A549 (cell line): ENCODE measurements at regions not wholly inside any gene's neighbourhood (a gene's known extent, or its start where the extent isn't known, plus 50 kb on each side); places are given as distances from the start of the nearest gene placed in this dataset.

Experiments used
- ATAC-seq, 2 experiments: fragments of 200-7000 bp in 1 of 2; fragments of >200 bp in 1 of 2; cut with Nextera tagmentation in 1 of 2; cut with Tn5 transposase in 1 of 2; 3 replicates each; pipeline versions ENCODE4 v1.8.0 to v1.9.1; 2018 to 2020; ENCODE audit warnings: mild to moderate bottlenecking in 1 of 2, moderate library complexity in 1 of 2
- CTCF ChIA-PET: fragments of 300-600 bp; sonication (Branson Sonifier 250); formaldehyde crosslinking; extraction: SDS; loops from one replicate; lab custom pipeline; 2021; ENCODE audit warnings: antibody characterized with exemption, inconsistent platforms; lab: Yijun Ruan, JAX
- POLR2A ChIA-PET: fragments of 350-600 bp; formaldehyde crosslinking; extraction: SDS; loops from one replicate; lab custom pipeline; 2021; ENCODE audit warnings: antibody characterized with exemption, inconsistent platforms; lab: Yijun Ruan, JAX
- DNase-seq, 2 experiments: peaks; one replicate each; pipeline versions ENCODE4 v3.0.0 to v3.0.0-alpha.2; 2011 to 2016; ENCODE audit warnings: low read depth in 1 of 2, low spot score in 1 of 2
- FAIRE-seq: peaks from 2 replicates; lab custom pipeline; 2011; peaks lifted over from hg19 to GRCh38; lab: Jason Lieb, UNC
- H3K27ac ChIP-seq, 2 experiments: fragments of >200 bp; sonication (Bioruptor Twin); formaldehyde crosslinking; 3 replicates each; pipeline ENCODE4 v1.5.1; 2016 to 2017
- H3K4me1 ChIP-seq: fragments of >200 bp; sonication (Bioruptor Twin); formaldehyde crosslinking; 3 replicates; pipeline ENCODE4 v1.6.1; 2016
- H3K4me2 ChIP-seq: fragments of >200 bp; sonication (Bioruptor Twin); formaldehyde crosslinking; 3 replicates; pipeline ENCODE4 v1.6.1; 2016
- H3K4me3 ChIP-seq: fragments of >200 bp; sonication (Bioruptor Twin); formaldehyde crosslinking; 3 replicates; pipeline ENCODE4 v1.5.1; 2016
- H3K9me3 ChIP-seq: fragments of >200 bp; sonication (Bioruptor Twin); formaldehyde crosslinking; 3 replicates; pipeline ENCODE4 v1.6.1; 2016
- CTCF ChIP-seq: fragments of >200 bp; sonication (Bioruptor Twin); formaldehyde crosslinking; IDR thresholded peaks from 3 replicates; pipeline ENCODE4 v1.5.1; 2016
- EHF ChIP-seq: fragments of 250-450 bp; sonication (Bioruptor Pico); IDR thresholded peaks from 2 replicates; pipeline ENCODE4 v1.5.0; 2020; ENCODE audit warnings: mild to moderate bottlenecking
- FOXS1 ChIP-seq: fragments of 250-450 bp; sonication (Bioruptor Pico); IDR thresholded peaks from 2 replicates; pipeline ENCODE4 v1.5.0; 2020; ENCODE audit warnings: mild to moderate bottlenecking, moderate library complexity
- HES2 ChIP-seq: fragments of >200 bp; sonication (Bioruptor Twin); formaldehyde crosslinking; IDR thresholded peaks from 2 replicates; pipeline ENCODE4 v1.6.1; 2016
- HMGXB4 ChIP-seq: fragments of 250-450 bp; sonication (Bioruptor Pico); IDR thresholded peaks from 2 replicates; pipeline ENCODE4 v1.5.0; 2021; ENCODE audit warnings: mild to moderate bottlenecking, moderate library complexity, borderline replicate concordance
- HOXB5 ChIP-seq: fragments of 250-450 bp; sonication (Bioruptor Pico); IDR thresholded peaks from 2 replicates; pipeline ENCODE4 v1.5.0; 2020; ENCODE audit warnings: mild to moderate bottlenecking, moderate library complexity
- KDM5A ChIP-seq: fragments of 200-600 bp; sonication (generic); IDR thresholded peaks from 2 replicates; pipeline ENCODE4 v1.6.1; 2016; ENCODE audit warnings: antibody characterized with exemption, mild to moderate bottlenecking
- MAZ ChIP-seq: fragments of 150-350 bp; IDR thresholded peaks from 2 replicates; pipeline ENCODE4 v1.6.1; 2014; ENCODE audit warnings: antibody characterized with exemption, low read depth, low read length, borderline replicate concordance
- MYC ChIP-seq: IDR thresholded peaks from 2 replicates; pipeline ENCODE4 v1.6.1; 2012; ENCODE audit warnings: mild to moderate bottlenecking, inconsistent platforms, low read length, improper control_type of control experiment, borderline replicate concordance
- PBX3 ChIP-seq: IDR thresholded peaks from 2 replicates; pipeline ENCODE4 v1.6.1; 2012
- PHF8 ChIP-seq: fragments of 200-600 bp; sonication (generic); IDR thresholded peaks from 2 replicates; pipeline ENCODE4 v1.6.1; 2016; ENCODE audit warnings: low read depth, mild to moderate bottlenecking, antibody characterized with exemption, moderate library complexity, borderline replicate concordance
- RAD21 ChIP-seq, 2 experiments: fragments of >200 bp in 1 of 2; sonication (Bioruptor Twin) in 1 of 2; formaldehyde crosslinking in 1 of 2; IDR thresholded peaks in 1 of 2; conservative IDR thresholded peaks in 1 of 2; 2 replicates in 1 of 2; 3 replicates in 1 of 2; pipeline ENCODE4 v1.6.1; 2012 to 2018; ENCODE audit warnings: inconsistent platforms in 1 of 2
- REST ChIP-seq: fragments of 200-600 bp; sonication (generic); IDR thresholded peaks from 2 replicates; pipeline ENCODE4 v1.6.1; 2016; ENCODE audit warnings: antibody characterized with exemption, mild to moderate bottlenecking, moderate library complexity
- RNF2 ChIP-seq: fragments of 200-600 bp; sonication (generic); IDR thresholded peaks from 2 replicates; pipeline ENCODE4 v1.6.1; 2016; ENCODE audit warnings: low read depth, mild to moderate bottlenecking, antibody characterized with exemption, moderate library complexity, borderline replicate concordance
- SMC3 ChIP-seq: fragments of >200 bp; sonication (Bioruptor Twin); formaldehyde crosslinking; IDR thresholded peaks from 3 replicates; pipeline ENCODE4 v1.6.1; 2018; ENCODE audit warnings: inconsistent platforms
- SREBF2 ChIP-seq: fragments of 450-650 bp; IDR thresholded peaks from 2 replicates; pipeline ENCODE4 v1.6.1; 2014; ENCODE audit warnings: mild to moderate bottlenecking, moderate library complexity
- ZFP36 ChIP-seq: fragments of 450-650 bp; IDR thresholded peaks from 2 replicates; pipeline ENCODE4 v1.6.1; 2014; ENCODE audit warnings: borderline replicate concordance; ENCODE audit not compliant: partially characterized antibody
- ZNF302 ChIP-seq: fragments of 250-450 bp; sonication (Bioruptor Pico); IDR thresholded peaks from 2 replicates; pipeline ENCODE4 v1.9.0; 2021; ENCODE audit warnings: inconsistent platforms, mild to moderate bottlenecking, moderate library complexity
- WGBS: methylation state at CpG from one replicate; pipeline ENCODE4 v1.1.6; 2017; ENCODE audit errors: missing lambda C conversion rate; 5-methylcytosine and 5-hydroxymethylcytosine counted together

GRCh38 chr17:69947027-69947759, 127.8 kb upstream of the KCNJ16 start (continued):
- TF ChIP-seq CTCF (no peak), RNF2 (no peak), RAD21 (conservative IDR thresholded peaks at IDR 0.05 in 1 of 2, IDR thresholded peaks at IDR 0.05 in 1 of 2) (no peak), FOXS1 (CRISPR knock-in tag) (no peak)

- CTCF ChIA-PET = no interaction called here
- FAIRE-seq = no peak
Measured at GRCh38 chr17:69948406-69948805, 126.6 kb upstream of the KCNJ16 start.

GRCh38 chr17:69949496-69949895, 125.5 kb upstream of the KCNJ16 start:
- no peak for ATAC-seq
- CTCF ChIA-PET = no interaction called here
- Histone ChIP-seq H3K4me1 (no peaks in the 10 kb centered on the region), H3K9me3 (no peaks in the 10 kb centered on the region), H3K4me2 (no peak overlapping the region), H3K27ac (no peak overlapping the region), H3K4me3 (no peak overlapping the region)
- DNase-seq = no peak
- POLR2A ChIA-PET = no interaction called here
- FAIRE-seq = no peak
- TF ChIP-seq HMGXB4 = no peak
- TF ChIP-seq HOXB5 (CRISPR knock-in tag) = no peak
- no peak for TF ChIP-seq RNF2
- TF ChIP-seq HES2 = no peak
- TF ChIP-seq REST = no peak
- TF ChIP-seq MAZ = no peak
- TF ChIP-seq EHF (CRISPR knock-in tag) = no peak
- TF ChIP-seq PHF8 = no peak
- TF ChIP-seq ZFP36 = no peak
- TF ChIP-seq MYC = no peak
- TF ChIP-seq FOXS1 (CRISPR knock-in tag) = no peak

More at GRCh38 chr17:69948406-69948805, 126.6 kb upstream of the KCNJ16 start:
- Histone ChIP-seq H3K9me3 (no peaks in the 10 kb centered on the region), H3K4me1 (no peaks in the 10 kb centered on the region), H3K4me2 (no peak overlapping the region), H3K4me3 (no peak overlapping the region), H3K27ac (no peak overlapping the region)
- TF ChIP-seq MAZ = no peak
- TF ChIP-seq PBX3 = no peak
- TF ChIP-seq ZFP36 = no peak
- TF ChIP-seq HMGXB4 = no peak
- no peak for TF ChIP-seq ZNF302 (CRISPR knock-in tag)
- no peak for TF ChIP-seq SREBF2
- no peak for TF ChIP-seq KDM5A
- TF ChIP-seq SMC3 = no peak
- DNase-seq = no peak
- 75% methylated on average over 1 of the region's 1 CpG for WGBS
- POLR2A ChIA-PET = no interaction called here
- ATAC-seq = no peak
